HepG2 (cell line): ENCODE measurements at regions not wholly inside any gene's neighbourhood (a gene's known extent, or its start where the extent isn't known, plus 50 kb on each side); places are given as distances from the start of the nearest gene placed in this dataset.

ENCODE experiments used
- ATAC-seq: fragments of 200-7000 bp; cut with Tn5 transposase; 3 replicates; pipeline ENCODE4 v1.9.1; 2020; ENCODE audit warnings: mild to moderate bottlenecking, moderate library complexity
- BruUV-seq: library from RNA; stranded (reverse); fragments of 400-500 nt; replicated peaks from 2 replicates; lab custom pipeline; 2021; lab: Mats Ljungman, UMichigan
- CTCF ChIA-PET: fragments of 300-600 bp; formaldehyde crosslinking; extraction: SDS; loops from one replicate; lab custom pipeline; 2021; ENCODE audit warnings: low total read pairs, inconsistent platforms, low intra/inter-chr PET ratio; lab: Yijun Ruan, JAX
- POLR2A ChIA-PET: fragments of 350-600 bp; sonication (Branson Sonifier 250); formaldehyde crosslinking; loops from one replicate; lab custom pipeline; 2020; ENCODE audit warnings: antibody characterized with exemption, inconsistent platforms; lab: Yijun Ruan, JAX
- DNase-seq: peaks from one replicate; pipeline ENCODE4 v3.0.0-alpha.2; 2015; ENCODE audit warnings: low spot score
- FAIRE-seq: peaks from 3 replicates; lab custom pipeline; 2011; peaks lifted over from hg19 to GRCh38; lab: Jason Lieb, UNC
- H2AFZ ChIP-seq: one replicate; pipeline ENCODE4 v1.6.1; 2011; ENCODE audit warnings: low read length, inconsistent platforms
- H3K27ac ChIP-seq: fragments of 300-600 bp; 3 replicates; pipeline ENCODE4 v1.8.0; 2011; ENCODE audit warnings: mixed run types, mild to moderate bottlenecking, mixed read lengths, low read length, inconsistent platforms; ENCODE audit not compliant: insufficient read depth; ENCODE audit errors: extremely low read length
- H3K27me3 ChIP-seq, 2 experiments: fragments of 200-600 bp in 1 of 2; 2 replicates in 1 of 2; 3 replicates in 1 of 2; pipeline versions ENCODE4 v1.6.0 to v1.8.0; 2011; ENCODE audit warnings: low read length in 2 of 2, mild to moderate bottlenecking in 2 of 2, moderate library complexity in 2 of 2, inconsistent platforms in 1 of 2; ENCODE audit not compliant: insufficient read depth in 2 of 2, control insufficient read depth in 1 of 2
- H3K36me3 ChIP-seq, 2 experiments: fragments of 200-600 bp in 1 of 2; replicated peaks in 1 of 2; 2 replicates in 1 of 2; 3 replicates in 1 of 2; pipeline versions ENCODE4 v1.5.1 to v1.8.0; 2011; ENCODE audit warnings: low read length in 2 of 2, inconsistent platforms in 1 of 2; ENCODE audit not compliant: insufficient read depth in 2 of 2, control insufficient read depth in 1 of 2
- H3K4me1 ChIP-seq: 2 replicates; pipeline ENCODE4 v1.5.1; 2012; ENCODE audit warnings: low read length, inconsistent platforms; ENCODE audit not compliant: insufficient read depth
- H3K4me2 ChIP-seq: 2 replicates; pipeline ENCODE4 v1.6.0; 2011; ENCODE audit warnings: low read depth, low read length, inconsistent platforms
- H3K4me3 ChIP-seq, 3 experiments: fragments of 200-600 bp in 1 of 3; sonication (generic), shearing (Covaris generic) in 1 of 3; replicated peaks in 1 of 3; 2 replicates each; pipeline ENCODE4 v1.5.1; 2011 to 2016; ENCODE audit warnings: low read length in 3 of 3, inconsistent platforms in 2 of 3, low read depth in 2 of 3, mild to moderate bottlenecking in 2 of 3, control low read depth in 1 of 3, mixed read lengths in 1 of 3; ENCODE audit not compliant: insufficient read depth in 1 of 3
- H3K79me2 ChIP-seq: one replicate; pipeline ENCODE4 v1.6.1; 2011; ENCODE audit warnings: low read length, inconsistent platforms; ENCODE audit not compliant: insufficient read depth
- H3K9ac ChIP-seq: 2 replicates; pipeline ENCODE4 v1.6.0; 2011; ENCODE audit warnings: mild to moderate bottlenecking, low read depth, low read length, inconsistent platforms; ENCODE audit not compliant: insufficient read depth
- H3K9me3 ChIP-seq: 2 replicates; pipeline ENCODE4 v1.5.1; 2012; ENCODE audit warnings: mild to moderate bottlenecking, low read length
- H4K20me1 ChIP-seq: 2 replicates; pipeline ENCODE4 v1.6.0; 2011; ENCODE audit warnings: inconsistent platforms, mild to moderate bottlenecking, low read length, moderate library complexity; ENCODE audit not compliant: insufficient read depth
- ASH2L ChIP-seq: fragments of 300-600, 200-600 bp; sonication (generic); IDR thresholded peaks from 2 replicates; pipeline ENCODE4 v1.7.0; 2017; ENCODE audit warnings: low read depth, mild to moderate bottlenecking, moderate library complexity, mixed read lengths, low read length; ENCODE audit not compliant: insufficient read length
- ELF3 ChIP-seq: IDR thresholded peaks from 2 replicates; pipeline ENCODE4 v1.6.1; 2016; ENCODE audit warnings: missing genetic modification reagents, missing compliant biosample characterization
- ZNF235 ChIP-seq: sonication (generic); formaldehyde crosslinking; IDR thresholded peaks from 2 replicates; pipeline ENCODE4 v1.8.1; 2023; ENCODE audit warnings: mild to moderate bottlenecking, missing genetic modification reagents, borderline replicate concordance
- ZNF496 ChIP-seq: sonication (generic); formaldehyde crosslinking; IDR thresholded peaks from 2 replicates; pipeline ENCODE4 v1.8.1; 2023; ENCODE audit warnings: mild to moderate bottlenecking, moderate library complexity, missing genetic modification reagents; ENCODE audit not compliant: insufficient replicate concordance
- ZNF510 ChIP-seq: sonication (generic); formaldehyde crosslinking; IDR thresholded peaks from 2 replicates; pipeline ENCODE4 v1.4.0; 2020; ENCODE audit warnings: low read depth, mild to moderate bottlenecking, missing genetic modification reagents
- ZNF709 ChIP-seq: sonication (generic); formaldehyde crosslinking; IDR thresholded peaks from 2 replicates; pipeline ENCODE4 v1.5.0; 2020; ENCODE audit warnings: mild to moderate bottlenecking, missing genetic modification reagents
- WGBS: methylation state at CpG from one replicate; pipeline ENCODE4 v1.1.6; 2017; ENCODE audit warnings: low lambda C conversion rate; 5-methylcytosine and 5-hydroxymethylcytosine counted together
- in situ Hi-C: cut with HindIII; loops from 2 replicates; pipeline ENCODE4 v1.10.0; 2017; ENCODE audit warnings: low pct_unique_long_range_greater_than_20kb; ENCODE audit not compliant: extremely low pct_ligation_motif_present
- intact Hi-C: fragments of 100-400 bp; cut with micrococcal nuclease; formaldehyde crosslinking; loops from one replicate; pipeline ENCODE4 v1.10.0; 2022; ENCODE audit not compliant: unreplicated experiment
- TF ChIP-seq, protein P1 (sequence below): sonication (generic); formaldehyde crosslinking; IDR thresholded peaks from 2 replicates; pipeline ENCODE4 v1.5.0; 2020; ENCODE audit warnings: mild to moderate bottlenecking, missing genetic modification reagents
- TF ChIP-seq, protein P2 (sequence below): IDR thresholded peaks from 2 replicates; pipeline ENCODE4 v1.6.1; 2016; ENCODE audit warnings: low read depth, missing genetic modification reagents, missing compliant biosample characterization
- TF ChIP-seq, protein P3 (sequence below): sonication (generic); formaldehyde crosslinking; IDR thresholded peaks from 2 replicates; pipeline ENCODE4 v1.9.0; 2022; ENCODE audit warnings: low read depth, missing genetic modification reagents
- TF ChIP-seq, protein P4 (sequence below): sonication (generic); formaldehyde crosslinking; IDR thresholded peaks from 2 replicates; pipeline ENCODE4 v1.5.1; 2020; ENCODE audit warnings: missing genetic modification reagents, mild to moderate bottlenecking, borderline replicate concordance

DNA sequence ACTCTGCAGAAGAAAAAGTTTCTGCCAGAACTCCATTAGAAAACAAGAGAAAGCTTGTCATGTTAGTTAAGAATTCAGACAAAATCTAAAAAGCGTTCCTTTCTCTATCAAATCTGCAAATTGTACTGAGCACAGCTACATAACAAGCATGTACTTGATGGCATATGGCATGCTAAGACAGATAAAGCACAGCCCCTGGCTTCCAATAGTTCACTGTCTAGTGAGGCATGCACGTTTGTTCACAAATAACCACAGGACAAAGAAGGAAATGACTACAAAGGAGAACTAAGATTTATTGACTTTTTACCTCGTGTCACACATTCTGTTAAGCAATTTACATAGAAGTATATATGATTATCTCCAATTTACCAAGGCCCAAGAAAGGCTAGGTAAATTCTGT lies 518.2 kb upstream of the TLE4 start:
- no peak overlapping the region for H3K9ac ChIP-seq
- H4K20me1 ChIP-seq, result no peaks in the 10 kb centered on the region
- H3K36me3 ChIP-seq, result no peaks in the 10 kb centered on the region
- H3K4me2 ChIP-seq, result no peak overlapping the region
- intact Hi-C loops (no loop called here), in situ Hi-C loops (no loop called here)
- ChIA-PET POLR2A (no interaction called here), CTCF (no interaction called here)
- no TSS peak for BruUV-seq
- H3K9me3 ChIP-seq, result 0 out of 2 replicates have a peak, but pooled peaks cover 3% of the 10 kb centered on the region
- WGBS, result 5% methylated on average over 3 of the region's 3 CpGs
- H3K79me2 ChIP-seq, result no peaks in the 10 kb centered on the region
- DNase-seq (no peak), ATAC-seq (no peak), FAIRE-seq (no peak)
- no peaks in the 10 kb centered on the region for H3K27me3 ChIP-seq
- no peaks in the 10 kb centered on the region for H3K4me1 ChIP-seq
- H3K27ac ChIP-seq, result no peak overlapping the region
- H3K4me3 ChIP-seq, result no peak overlapping the region
- no peak overlapping the region for H2AFZ ChIP-seq
- TF ChIP-seq, protein P1, sequence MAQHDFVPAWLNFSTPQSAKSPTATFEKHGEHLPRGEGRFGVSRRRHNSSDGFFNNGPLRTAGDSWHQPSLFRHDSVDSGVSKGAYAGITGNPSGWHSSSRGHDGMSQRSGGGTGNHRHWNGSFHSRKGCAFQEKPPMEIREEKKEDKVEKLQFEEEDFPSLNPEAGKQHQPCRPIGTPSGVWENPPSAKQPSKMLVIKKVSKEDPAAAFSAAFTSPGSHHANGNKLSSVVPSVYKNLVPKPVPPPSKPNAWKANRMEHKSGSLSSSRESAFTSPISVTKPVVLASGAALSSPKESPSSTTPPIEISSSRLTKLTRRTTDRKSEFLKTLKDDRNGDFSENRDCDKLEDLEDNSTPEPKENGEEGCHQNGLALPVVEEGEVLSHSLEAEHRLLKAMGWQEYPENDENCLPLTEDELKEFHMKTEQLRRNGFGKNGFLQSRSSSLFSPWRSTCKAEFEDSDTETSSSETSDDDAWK, result no peak
- no peak for TF ChIP-seq ZNF510 (CRISPR knock-in tag)
- TF ChIP-seq, protein P2, sequence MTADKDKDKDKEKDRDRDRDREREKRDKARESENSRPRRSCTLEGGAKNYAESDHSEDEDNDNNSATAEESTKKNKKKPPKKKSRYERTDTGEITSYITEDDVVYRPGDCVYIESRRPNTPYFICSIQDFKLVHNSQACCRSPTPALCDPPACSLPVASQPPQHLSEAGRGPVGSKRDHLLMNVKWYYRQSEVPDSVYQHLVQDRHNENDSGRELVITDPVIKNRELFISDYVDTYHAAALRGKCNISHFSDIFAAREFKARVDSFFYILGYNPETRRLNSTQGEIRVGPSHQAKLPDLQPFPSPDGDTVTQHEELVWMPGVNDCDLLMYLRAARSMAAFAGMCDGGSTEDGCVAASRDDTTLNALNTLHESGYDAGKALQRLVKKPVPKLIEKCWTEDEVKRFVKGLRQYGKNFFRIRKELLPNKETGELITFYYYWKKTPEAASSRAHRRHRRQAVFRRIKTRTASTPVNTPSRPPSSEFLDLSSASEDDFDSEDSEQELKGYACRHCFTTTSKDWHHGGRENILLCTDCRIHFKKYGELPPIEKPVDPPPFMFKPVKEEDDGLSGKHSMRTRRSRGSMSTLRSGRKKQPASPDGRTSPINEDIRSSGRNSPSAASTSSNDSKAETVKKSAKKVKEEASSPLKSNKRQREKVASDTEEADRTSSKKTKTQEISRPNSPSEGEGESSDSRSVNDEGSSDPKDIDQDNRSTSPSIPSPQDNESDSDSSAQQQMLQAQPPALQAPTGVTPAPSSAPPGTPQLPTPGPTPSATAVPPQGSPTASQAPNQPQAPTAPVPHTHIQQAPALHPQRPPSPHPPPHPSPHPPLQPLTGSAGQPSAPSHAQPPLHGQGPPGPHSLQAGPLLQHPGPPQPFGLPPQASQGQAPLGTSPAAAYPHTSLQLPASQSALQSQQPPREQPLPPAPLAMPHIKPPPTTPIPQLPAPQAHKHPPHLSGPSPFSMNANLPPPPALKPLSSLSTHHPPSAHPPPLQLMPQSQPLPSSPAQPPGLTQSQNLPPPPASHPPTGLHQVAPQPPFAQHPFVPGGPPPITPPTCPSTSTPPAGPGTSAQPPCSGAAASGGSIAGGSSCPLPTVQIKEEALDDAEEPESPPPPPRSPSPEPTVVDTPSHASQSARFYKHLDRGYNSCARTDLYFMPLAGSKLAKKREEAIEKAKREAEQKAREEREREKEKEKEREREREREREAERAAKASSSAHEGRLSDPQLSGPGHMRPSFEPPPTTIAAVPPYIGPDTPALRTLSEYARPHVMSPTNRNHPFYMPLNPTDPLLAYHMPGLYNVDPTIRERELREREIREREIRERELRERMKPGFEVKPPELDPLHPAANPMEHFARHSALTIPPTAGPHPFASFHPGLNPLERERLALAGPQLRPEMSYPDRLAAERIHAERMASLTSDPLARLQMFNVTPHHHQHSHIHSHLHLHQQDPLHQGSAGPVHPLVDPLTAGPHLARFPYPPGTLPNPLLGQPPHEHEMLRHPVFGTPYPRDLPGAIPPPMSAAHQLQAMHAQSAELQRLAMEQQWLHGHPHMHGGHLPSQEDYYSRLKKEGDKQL (CRISPR knock-in tag), result no peak
- no peak for TF ChIP-seq ZNF235
- no peak for TF ChIP-seq ASH2L
- TF ChIP-seq, protein P3, sequence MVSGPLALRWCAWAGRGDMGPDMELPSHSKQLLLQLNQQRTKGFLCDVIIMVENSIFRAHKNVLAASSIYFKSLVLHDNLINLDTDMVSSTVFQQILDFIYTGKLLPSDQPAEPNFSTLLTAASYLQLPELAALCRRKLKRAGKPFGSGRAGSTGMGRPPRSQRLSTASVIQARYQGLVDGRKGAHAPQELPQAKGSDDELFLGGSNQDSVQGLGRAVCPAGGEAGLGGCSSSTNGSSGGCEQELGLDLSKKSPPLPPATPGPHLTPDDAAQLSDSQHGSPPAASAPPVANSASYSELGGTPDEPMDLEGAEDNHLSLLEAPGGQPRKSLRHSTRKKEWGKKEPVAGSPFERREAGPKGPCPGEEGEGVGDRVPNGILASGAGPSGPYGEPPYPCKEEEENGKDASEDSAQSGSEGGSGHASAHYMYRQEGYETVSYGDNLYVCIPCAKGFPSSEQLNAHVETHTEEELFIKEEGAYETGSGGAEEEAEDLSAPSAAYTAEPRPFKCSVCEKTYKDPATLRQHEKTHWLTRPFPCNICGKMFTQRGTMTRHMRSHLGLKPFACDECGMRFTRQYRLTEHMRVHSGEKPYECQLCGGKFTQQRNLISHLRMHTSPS (CRISPR knock-in tag), result no peak
- TF ChIP-seq ZNF709 (CRISPR knock-in tag), result no peak
- no peak for TF ChIP-seq ELF3 (CRISPR knock-in tag)
- TF ChIP-seq, protein P4, sequence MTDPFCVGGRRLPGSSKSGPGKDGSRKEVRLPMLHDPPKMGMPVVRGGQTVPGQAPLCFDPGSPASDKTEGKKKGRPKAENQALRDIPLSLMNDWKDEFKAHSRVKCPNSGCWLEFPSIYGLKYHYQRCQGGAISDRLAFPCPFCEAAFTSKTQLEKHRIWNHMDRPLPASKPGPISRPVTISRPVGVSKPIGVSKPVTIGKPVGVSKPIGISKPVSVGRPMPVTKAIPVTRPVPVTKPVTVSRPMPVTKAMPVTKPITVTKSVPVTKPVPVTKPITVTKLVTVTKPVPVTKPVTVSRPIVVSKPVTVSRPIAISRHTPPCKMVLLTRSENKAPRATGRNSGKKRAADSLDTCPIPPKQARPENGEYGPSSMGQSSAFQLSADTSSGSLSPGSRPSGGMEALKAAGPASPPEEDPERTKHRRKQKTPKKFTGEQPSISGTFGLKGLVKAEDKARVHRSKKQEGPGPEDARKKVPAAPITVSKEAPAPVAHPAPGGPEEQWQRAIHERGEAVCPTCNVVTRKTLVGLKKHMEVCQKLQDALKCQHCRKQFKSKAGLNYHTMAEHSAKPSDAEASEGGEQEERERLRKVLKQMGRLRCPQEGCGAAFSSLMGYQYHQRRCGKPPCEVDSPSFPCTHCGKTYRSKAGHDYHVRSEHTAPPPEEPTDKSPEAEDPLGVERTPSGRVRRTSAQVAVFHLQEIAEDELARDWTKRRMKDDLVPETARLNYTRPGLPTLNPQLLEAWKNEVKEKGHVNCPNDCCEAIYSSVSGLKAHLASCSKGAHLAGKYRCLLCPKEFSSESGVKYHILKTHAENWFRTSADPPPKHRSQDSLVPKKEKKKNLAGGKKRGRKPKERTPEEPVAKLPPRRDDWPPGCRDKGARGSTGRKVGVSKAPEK (CRISPR knock-in tag), result no peak
- no peak for TF ChIP-seq ZNF496 (CRISPR knock-in tag)
